HepG2 (cell line): ENCODE measurements at regions not wholly inside any gene's neighbourhood (a gene's known extent, or its start where the extent isn't known, plus 50 kb on each side); places are given as distances from the start of the nearest gene placed in this dataset.

Experiments used
- ATAC-seq: fragments of 200-7000 bp; cut with Tn5 transposase; 3 replicates; pipeline ENCODE4 v1.9.1; 2020; ENCODE audit warnings: mild to moderate bottlenecking, moderate library complexity
- BruUV-seq: library from RNA; stranded (reverse); fragments of 400-500 nt; replicated peaks from 2 replicates; lab custom pipeline; 2021; lab: Mats Ljungman, UMichigan
- CTCF ChIA-PET: fragments of 300-600 bp; formaldehyde crosslinking; extraction: SDS; loops from one replicate; lab custom pipeline; 2021; ENCODE audit warnings: low total read pairs, inconsistent platforms, low intra/inter-chr PET ratio; lab: Yijun Ruan, JAX
- POLR2A ChIA-PET: fragments of 350-600 bp; sonication (Branson Sonifier 250); formaldehyde crosslinking; loops from one replicate; lab custom pipeline; 2020; ENCODE audit warnings: antibody characterized with exemption, inconsistent platforms; lab: Yijun Ruan, JAX
- DNase-seq: peaks from one replicate; pipeline ENCODE4 v3.0.0-alpha.2; 2015; ENCODE audit warnings: low spot score
- FAIRE-seq: peaks from 3 replicates; lab custom pipeline; 2011; peaks lifted over from hg19 to GRCh38; lab: Jason Lieb, UNC
- H2AFZ ChIP-seq: one replicate; pipeline ENCODE4 v1.6.1; 2011; ENCODE audit warnings: low read length, inconsistent platforms
- H3K27ac ChIP-seq: fragments of 300-600 bp; 3 replicates; pipeline ENCODE4 v1.8.0; 2011; ENCODE audit warnings: mixed run types, mild to moderate bottlenecking, mixed read lengths, low read length, inconsistent platforms; ENCODE audit not compliant: insufficient read depth; ENCODE audit errors: extremely low read length
- H3K27me3 ChIP-seq, 2 experiments: fragments of 200-600 bp in 1 of 2; 2 replicates in 1 of 2; 3 replicates in 1 of 2; pipeline versions ENCODE4 v1.6.0 to v1.8.0; 2011; ENCODE audit warnings: low read length in 2 of 2, mild to moderate bottlenecking in 2 of 2, moderate library complexity in 2 of 2, inconsistent platforms in 1 of 2; ENCODE audit not compliant: insufficient read depth in 2 of 2, control insufficient read depth in 1 of 2
- H3K36me3 ChIP-seq, 2 experiments: fragments of 200-600 bp in 1 of 2; replicated peaks in 1 of 2; 2 replicates in 1 of 2; 3 replicates in 1 of 2; pipeline versions ENCODE4 v1.5.1 to v1.8.0; 2011; ENCODE audit warnings: low read length in 2 of 2, inconsistent platforms in 1 of 2; ENCODE audit not compliant: insufficient read depth in 2 of 2, control insufficient read depth in 1 of 2
- H3K4me1 ChIP-seq: 2 replicates; pipeline ENCODE4 v1.5.1; 2012; ENCODE audit warnings: low read length, inconsistent platforms; ENCODE audit not compliant: insufficient read depth
- H3K4me2 ChIP-seq: 2 replicates; pipeline ENCODE4 v1.6.0; 2011; ENCODE audit warnings: low read depth, low read length, inconsistent platforms
- H3K4me3 ChIP-seq, 3 experiments: fragments of 200-600 bp in 1 of 3; sonication (generic), shearing (Covaris generic) in 1 of 3; replicated peaks in 1 of 3; 2 replicates each; pipeline ENCODE4 v1.5.1; 2011 to 2016; ENCODE audit warnings: low read length in 3 of 3, inconsistent platforms in 2 of 3, low read depth in 2 of 3, mild to moderate bottlenecking in 2 of 3, control low read depth in 1 of 3, mixed read lengths in 1 of 3; ENCODE audit not compliant: insufficient read depth in 1 of 3
- H3K79me2 ChIP-seq: one replicate; pipeline ENCODE4 v1.6.1; 2011; ENCODE audit warnings: low read length, inconsistent platforms; ENCODE audit not compliant: insufficient read depth
- H3K9ac ChIP-seq: 2 replicates; pipeline ENCODE4 v1.6.0; 2011; ENCODE audit warnings: mild to moderate bottlenecking, low read depth, low read length, inconsistent platforms; ENCODE audit not compliant: insufficient read depth
- H3K9me3 ChIP-seq: 2 replicates; pipeline ENCODE4 v1.5.1; 2012; ENCODE audit warnings: mild to moderate bottlenecking, low read length
- H4K20me1 ChIP-seq: 2 replicates; pipeline ENCODE4 v1.6.0; 2011; ENCODE audit warnings: inconsistent platforms, mild to moderate bottlenecking, low read length, moderate library complexity; ENCODE audit not compliant: insufficient read depth
- HES4 ChIP-seq: sonication (generic); formaldehyde crosslinking; IDR thresholded peaks from 2 replicates; pipeline ENCODE4 v1.9.0; 2021; ENCODE audit warnings: mild to moderate bottlenecking, missing genetic modification reagents, borderline replicate concordance
- KDM6A ChIP-seq: IDR thresholded peaks from 2 replicates; pipeline ENCODE4 v1.6.1; 2016; ENCODE audit warnings: low read depth
- ZNF138 ChIP-seq: sonication (generic); formaldehyde crosslinking; IDR thresholded peaks from 2 replicates; pipeline ENCODE4 v1.5.0; 2020; ENCODE audit warnings: mild to moderate bottlenecking, low read depth, missing genetic modification reagents
- ZNF552 ChIP-seq: sonication (generic); formaldehyde crosslinking; IDR thresholded peaks from 2 replicates; pipeline ENCODE4 v1.9.0; 2022; ENCODE audit warnings: missing genetic modification reagents, mild to moderate bottlenecking, borderline replicate concordance
- WGBS: methylation state at CpG from one replicate; pipeline ENCODE4 v1.1.6; 2017; ENCODE audit warnings: low lambda C conversion rate; 5-methylcytosine and 5-hydroxymethylcytosine counted together
- in situ Hi-C: cut with HindIII; loops from 2 replicates; pipeline ENCODE4 v1.10.0; 2017; ENCODE audit warnings: low pct_unique_long_range_greater_than_20kb; ENCODE audit not compliant: extremely low pct_ligation_motif_present
- intact Hi-C: fragments of 100-400 bp; cut with micrococcal nuclease; formaldehyde crosslinking; loops from one replicate; pipeline ENCODE4 v1.10.0; 2022; ENCODE audit not compliant: unreplicated experiment

GRCh38 chr13:106963151-106963550 lies 395.2 kb upstream of the ARGLU1 start:
- Histone ChIP-seq H3K4me3 (no peak overlapping the region), H4K20me1 (no peaks in the 10 kb centered on the region), H3K9me3 (0 out of 2 replicates have a peak, but pooled peaks cover 1% of the 10 kb centered on the region), H2AFZ (no peak overlapping the region), H3K4me1 (no peaks in the 10 kb centered on the region)
- ATAC-seq, result no peak
- POLR2A ChIA-PET, result no interaction called here
- FAIRE-seq, result no peak
- BruUV-seq, result no TSS peak
- WGBS, result 0% methylated on average over 2 of the region's 2 CpGs
- CTCF ChIA-PET, result no interaction called here
- DNase-seq, result no peak
- TF ChIP-seq KDM6A (CRISPR knock-in tag), result no peak
- no peak for TF ChIP-seq HES4 (CRISPR knock-in tag)
- TF ChIP-seq, all 625 proteins: peak for 0
- in situ Hi-C loops, result no loop called here
- no peak overlapping the region for H3K4me2 ChIP-seq
- H3K27ac ChIP-seq, result no peak overlapping the region
- H3K36me3 ChIP-seq, result no peaks in the 10 kb centered on the region
- no peak overlapping the region for H3K9ac ChIP-seq
- no peaks in the 10 kb centered on the region for H3K79me2 ChIP-seq
- intact Hi-C loops, result no loop called here
- H3K27me3 ChIP-seq, result no peaks in the 10 kb centered on the region

GRCh38 chr13:106961651-106962050 lies 393.7 kb upstream of the ARGLU1 start:
- Histone ChIP-seq H3K9me3 (no peaks in the 10 kb centered on the region), H3K27ac (no peak overlapping the region), H3K79me2 (no peaks in the 10 kb centered on the region), H3K36me3 (no peaks in the 10 kb centered on the region), H4K20me1 (no peaks in the 10 kb centered on the region), H3K27me3 (no peaks in the 10 kb centered on the region), H3K4me1 (no peaks in the 10 kb centered on the region), H3K9ac (no peak overlapping the region), H3K4me3 (no peak overlapping the region), H3K4me2 (no peak overlapping the region), H2AFZ (no peak overlapping the region)
- no peak for DNase-seq
- in situ Hi-C loops, result no loop called here
- TF ChIP-seq ZNF552 (CRISPR knock-in tag), result no peak
- TF ChIP-seq ZNF138 (CRISPR knock-in tag), result no peak
- ChIA-PET CTCF (no interaction called here), POLR2A (no interaction called here)
- intact Hi-C loops, result no loop called here
- no TSS peak for BruUV-seq
- WGBS, result 5% methylated on average over 2 of the region's 2 CpGs
- no peak for FAIRE-seq
- no peak for ATAC-seq
